Effector memory CD8-positive, alpha-beta T cell (primary cell): ENCODE measurements at regions not wholly inside any gene's neighbourhood (a gene's known extent, or its start where the extent isn't known, plus 50 kb on each side); places are given as distances from the start of the nearest gene placed in this dataset.

Experiments used
- ATAC-seq: fragments of 150-1000 bp; cut with Tn5 transposase; replicated peaks from 2 replicates; pipeline ENCODE4 v1.10.0; 2021; ENCODE audit warnings: mild to moderate bottlenecking, moderate library complexity
- DNase-seq, 3 experiments: peaks; one replicate each; pipeline ENCODE4 v3.0.0; 2021
- H3K27ac Mint-ChIP-seq, 2 donors: one replicate each; pipeline ENCODE4 v1.8.0; 2022; ENCODE audit warnings: mild to moderate bottlenecking in 2 of 2, mixed read lengths in 2 of 2, moderate library complexity in 2 of 2
- H3K27me3 Mint-ChIP-seq, 2 donors: one replicate each; pipeline ENCODE4 v1.8.0; 2022; ENCODE audit warnings: mixed read lengths in 2 of 2
- H3K36me3 Mint-ChIP-seq: one replicate; pipeline ENCODE4 v1.8.0; 2022; ENCODE audit warnings: mild to moderate bottlenecking, moderate library complexity, mixed read lengths; ENCODE audit not compliant: insufficient read depth
- H3K4me1 Mint-ChIP-seq, 2 donors: one replicate each; pipeline ENCODE4 v1.8.0; 2022; ENCODE audit warnings: low read depth in 2 of 2, mixed read lengths in 2 of 2
- H3K4me3 Mint-ChIP-seq, 2 donors: one replicate each; pipeline ENCODE4 v1.8.0; 2022; ENCODE audit warnings: mild to moderate bottlenecking in 2 of 2, mixed read lengths in 2 of 2, moderate library complexity in 2 of 2
- H3K9me3 Mint-ChIP-seq, 2 donors: one replicate each; pipeline ENCODE4 v1.8.0; 2022; ENCODE audit warnings: mixed read lengths in 2 of 2

GRCh38 chr6:165049362-165049761, 260.0 kb downstream of the C6orf118 start:
- Mint-ChIP-seq H3K36me3 (no peaks in the 10 kb centered on the region), H3K27me3 (no peaks in the 10 kb centered on the region), H3K4me3 (no peak overlapping the region), H3K9me3 (peaks cover 4 to 27% of the 10 kb centered on the region in 2 donors), H3K27ac (no peak overlapping the region), H3K4me1 (no peaks in the 10 kb centered on the region)
- DNase-seq, result no peak
- no peak for ATAC-seq

- ATAC-seq (no peak), DNase-seq (no peak)
- H3K27ac Mint-ChIP-seq, result no peak overlapping the region
- no peak overlapping the region for H3K4me3 Mint-ChIP-seq
- H3K36me3 Mint-ChIP-seq, result no peaks in the 10 kb centered on the region
- H3K9me3 Mint-ChIP-seq, result peaks cover 4 to 34% of the 10 kb centered on the region in 2 donors
- no peaks in the 10 kb centered on the region for H3K27me3 Mint-ChIP-seq
- H3K4me1 Mint-ChIP-seq, result no peaks in the 10 kb centered on the region
Measured at GRCh38 chr6:165047952-165048351, 261.5 kb downstream of the C6orf118 start.

- no peaks in the 10 kb centered on the region for H3K4me1 Mint-ChIP-seq
- DNase-seq, result no peak
- H3K27me3 Mint-ChIP-seq, result no peaks in the 10 kb centered on the region
- H3K36me3 Mint-ChIP-seq, result no peaks in the 10 kb centered on the region
- no peak for ATAC-seq
- H3K9me3 Mint-ChIP-seq, result peaks cover 4 to 34% of the 10 kb centered on the region in 2 donors
- no peak overlapping the region for H3K27ac Mint-ChIP-seq
- no peak overlapping the region for H3K4me3 Mint-ChIP-seq
Measured at GRCh38 chr6:165045631-165046030, 263.8 kb downstream of the C6orf118 start.

GRCh38 chr6:165042912-165043311, 266.5 kb downstream of the C6orf118 start:
- no peaks in the 10 kb centered on the region for H3K36me3 Mint-ChIP-seq
- ATAC-seq (no peak), DNase-seq (no peak)
- no peak overlapping the region for H3K4me3 Mint-ChIP-seq
- H3K9me3 Mint-ChIP-seq, result peaks cover 3 to 19% of the 10 kb centered on the region in 2 donors
- H3K27me3 Mint-ChIP-seq, result no peaks in the 10 kb centered on the region
- no peaks in the 10 kb centered on the region for H3K4me1 Mint-ChIP-seq
- no peak overlapping the region for H3K27ac Mint-ChIP-seq

GRCh38 chr6:165040440-165040839, 269.0 kb downstream of the C6orf118 start:
- ATAC-seq (no peak), DNase-seq (no peak)
- H3K4me3 Mint-ChIP-seq, result no peak overlapping the region
- no peaks in the 10 kb centered on the region for H3K4me1 Mint-ChIP-seq
- no peak overlapping the region for H3K27ac Mint-ChIP-seq
- H3K9me3 Mint-ChIP-seq, result peaks cover 4 to 7% of the 10 kb centered on the region in 2 donors
- no peaks in the 10 kb centered on the region for H3K36me3 Mint-ChIP-seq
- no peaks in the 10 kb centered on the region for H3K27me3 Mint-ChIP-seq

GRCh38 chr6:165034271-165034741, 275.1 kb downstream of the C6orf118 start:
- Mint-ChIP-seq H3K4me1 (no peaks in the 10 kb centered on the region), H3K36me3 (no peaks in the 10 kb centered on the region), H3K9me3 (peaks cover 0 to 7% of the 10 kb centered on the region in 2 donors), H3K27me3 (no peaks in the 10 kb centered on the region), H3K27ac (no peak overlapping the region), H3K4me3 (no peak overlapping the region)
- ATAC-seq (no peak), DNase-seq (no peak)

- Mint-ChIP-seq H3K27ac (no peak overlapping the region), H3K4me3 (no peak overlapping the region), H3K9me3 (peaks cover 0 to 5% of the 10 kb centered on the region in 2 donors), H3K36me3 (no peaks in the 10 kb centered on the region), H3K27me3 (no peaks in the 10 kb centered on the region), H3K4me1 (no peaks in the 10 kb centered on the region)
- no peak for ATAC-seq
- DNase-seq, result no peak
Measured at GRCh38 chr6:165031502-165031901, 277.9 kb downstream of the C6orf118 start.

GRCh38 chr6:165025040-165025439, 284.4 kb downstream of the C6orf118 start:
- Mint-ChIP-seq H3K27ac (no peak overlapping the region), H3K4me1 (no peaks in the 10 kb centered on the region), H3K27me3 (no peaks in the 10 kb centered on the region), H3K36me3 (no peaks in the 10 kb centered on the region), H3K4me3 (no peak overlapping the region), H3K9me3 (peaks cover 4 to 13% of the 10 kb centered on the region in 2 donors)
- no peak for ATAC-seq
- DNase-seq, result no peak

- Mint-ChIP-seq H3K9me3 (peaks cover 4 to 13% of the 10 kb centered on the region in 2 donors), H3K4me1 (no peaks in the 10 kb centered on the region), H3K27me3 (no peaks in the 10 kb centered on the region), H3K27ac (no peak overlapping the region), H3K4me3 (no peak overlapping the region), H3K36me3 (no peaks in the 10 kb centered on the region)
- no peak for DNase-seq
- no peak for ATAC-seq
Measured at GRCh38 chr6:165019681-165020080, 289.7 kb downstream of the C6orf118 start.

GRCh38 chr6:165015676-165016075, 293.7 kb downstream of the C6orf118 start:
- Mint-ChIP-seq H3K4me1 (no peaks in the 10 kb centered on the region), H3K27me3 (no peaks in the 10 kb centered on the region), H3K9me3 (peaks cover 0 to 4% of the 10 kb centered on the region in 2 donors), H3K27ac (no peak overlapping the region), H3K4me3 (no peak overlapping the region), H3K36me3 (no peaks in the 10 kb centered on the region)
- DNase-seq (no peak), ATAC-seq (no peak)

GRCh38 chr6:165013701-165014100, 295.7 kb downstream of the C6orf118 start:
- H3K4me3 Mint-ChIP-seq, result no peak overlapping the region
- H3K27ac Mint-ChIP-seq, result no peak overlapping the region
- peaks cover 0 to 4% of the 10 kb centered on the region in 2 donors for H3K9me3 Mint-ChIP-seq
- no peaks in the 10 kb centered on the region for H3K36me3 Mint-ChIP-seq
- H3K4me1 Mint-ChIP-seq, result no peaks in the 10 kb centered on the region
- H3K27me3 Mint-ChIP-seq, result no peaks in the 10 kb centered on the region
- DNase-seq (no peak), ATAC-seq (no peak)

GRCh38 chr6:165012183-165012582, 297.2 kb downstream of the C6orf118 start:
- no peaks in the 10 kb centered on the region for H3K4me1 Mint-ChIP-seq
- H3K27me3 Mint-ChIP-seq, result no peaks in the 10 kb centered on the region
- no peak overlapping the region for H3K4me3 Mint-ChIP-seq
- ATAC-seq (no peak), DNase-seq (no peak)
- H3K9me3 Mint-ChIP-seq, result peaks cover 0 to 3% of the 10 kb centered on the region in 2 donors
- no peak overlapping the region for H3K27ac Mint-ChIP-seq
- H3K36me3 Mint-ChIP-seq, result no peaks in the 10 kb centered on the region

GRCh38 chr6:165010556-165011535, 298.6 kb downstream of the C6orf118 start:
- no peak overlapping the region for H3K27ac Mint-ChIP-seq

GRCh38 chr6:165008971-165009370, 300.4 kb downstream of the C6orf118 start:
- Mint-ChIP-seq H3K27me3 (no peaks in the 10 kb centered on the region), H3K4me1 (no peaks in the 10 kb centered on the region), H3K36me3 (no peaks in the 10 kb centered on the region), H3K9me3 (peaks cover 0 to 3% of the 10 kb centered on the region in 2 donors), H3K4me3 (no peak overlapping the region), H3K27ac (no peak overlapping the region)
- ATAC-seq (no peak), DNase-seq (no peak)

More at GRCh38 chr6:165010556-165011535, 298.6 kb downstream of the C6orf118 start:
- Mint-ChIP-seq H3K4me1 (no peaks in the 10 kb centered on the region), H3K9me3 (peaks cover 0 to 3% of the 10 kb centered on the region in 2 donors), H3K27me3 (no peaks in the 10 kb centered on the region), H3K36me3 (no peaks in the 10 kb centered on the region), H3K4me3 (no peak overlapping the region)
- ATAC-seq (no peak), DNase-seq (no peak)
